ENCODE measurements at regions not wholly inside any gene's neighbourhood (a gene's known extent, or its start where the extent isn't known, plus 50 kb on each side); places are given as distances from the start of the nearest gene placed in this dataset.
A peak's percentile ranks its signal among the peaks of the same experiment; 100 is the strongest.

GRCh38 chr9:91161465-91162300, 200.0 kb downstream of the AUH start:
- peaks cover 7% of the 10 kb centered on the region for H3K27me3 Mint-ChIP-seq (ENCODE audit: insufficient read depth, low read depth, poor library complexity)
- Histone ChIP-seq H3F3A (replicated peaks; ENCODE audit: low read depth) (no peaks in the 10 kb centered on the region), H3K27me3 (ENCODE audit: insufficient read depth) (no peaks in the 10 kb centered on the region), H3K4me1 (ENCODE audit: insufficient read depth) (peaks cover 7% of the 10 kb centered on the region; the same call in 1 of the 2 replicates), H3K9me2 (ENCODE audit: insufficient read depth) (no peaks in the 10 kb centered on the region), H3K27ac (ENCODE audit: low read depth) (no peak overlapping the region), H4K20me1 (replicated peaks; ENCODE audit: insufficient read depth) (no peaks in the 10 kb centered on the region), H3K4me3 (no peak overlapping the region), H3K4me2 (no peak overlapping the region), H3K79me2 (replicated peaks; ENCODE audit: insufficient read depth) (no peaks in the 10 kb centered on the region), H3K36me3 (ENCODE audit: insufficient read depth) (no peaks in the 10 kb centered on the region), H2AFZ (no peak overlapping the region)
- TF ChIP-seq STAT1 (IDR thresholded peaks at IDR 0.05; ENCODE audit: unreplicated experiment) (no peak), EZH2phosphoT487 (IDR thresholded peaks at IDR 0.05; ENCODE audit: unreplicated experiment) (no peak)
- TF ChIP-seq, protein P1, sequence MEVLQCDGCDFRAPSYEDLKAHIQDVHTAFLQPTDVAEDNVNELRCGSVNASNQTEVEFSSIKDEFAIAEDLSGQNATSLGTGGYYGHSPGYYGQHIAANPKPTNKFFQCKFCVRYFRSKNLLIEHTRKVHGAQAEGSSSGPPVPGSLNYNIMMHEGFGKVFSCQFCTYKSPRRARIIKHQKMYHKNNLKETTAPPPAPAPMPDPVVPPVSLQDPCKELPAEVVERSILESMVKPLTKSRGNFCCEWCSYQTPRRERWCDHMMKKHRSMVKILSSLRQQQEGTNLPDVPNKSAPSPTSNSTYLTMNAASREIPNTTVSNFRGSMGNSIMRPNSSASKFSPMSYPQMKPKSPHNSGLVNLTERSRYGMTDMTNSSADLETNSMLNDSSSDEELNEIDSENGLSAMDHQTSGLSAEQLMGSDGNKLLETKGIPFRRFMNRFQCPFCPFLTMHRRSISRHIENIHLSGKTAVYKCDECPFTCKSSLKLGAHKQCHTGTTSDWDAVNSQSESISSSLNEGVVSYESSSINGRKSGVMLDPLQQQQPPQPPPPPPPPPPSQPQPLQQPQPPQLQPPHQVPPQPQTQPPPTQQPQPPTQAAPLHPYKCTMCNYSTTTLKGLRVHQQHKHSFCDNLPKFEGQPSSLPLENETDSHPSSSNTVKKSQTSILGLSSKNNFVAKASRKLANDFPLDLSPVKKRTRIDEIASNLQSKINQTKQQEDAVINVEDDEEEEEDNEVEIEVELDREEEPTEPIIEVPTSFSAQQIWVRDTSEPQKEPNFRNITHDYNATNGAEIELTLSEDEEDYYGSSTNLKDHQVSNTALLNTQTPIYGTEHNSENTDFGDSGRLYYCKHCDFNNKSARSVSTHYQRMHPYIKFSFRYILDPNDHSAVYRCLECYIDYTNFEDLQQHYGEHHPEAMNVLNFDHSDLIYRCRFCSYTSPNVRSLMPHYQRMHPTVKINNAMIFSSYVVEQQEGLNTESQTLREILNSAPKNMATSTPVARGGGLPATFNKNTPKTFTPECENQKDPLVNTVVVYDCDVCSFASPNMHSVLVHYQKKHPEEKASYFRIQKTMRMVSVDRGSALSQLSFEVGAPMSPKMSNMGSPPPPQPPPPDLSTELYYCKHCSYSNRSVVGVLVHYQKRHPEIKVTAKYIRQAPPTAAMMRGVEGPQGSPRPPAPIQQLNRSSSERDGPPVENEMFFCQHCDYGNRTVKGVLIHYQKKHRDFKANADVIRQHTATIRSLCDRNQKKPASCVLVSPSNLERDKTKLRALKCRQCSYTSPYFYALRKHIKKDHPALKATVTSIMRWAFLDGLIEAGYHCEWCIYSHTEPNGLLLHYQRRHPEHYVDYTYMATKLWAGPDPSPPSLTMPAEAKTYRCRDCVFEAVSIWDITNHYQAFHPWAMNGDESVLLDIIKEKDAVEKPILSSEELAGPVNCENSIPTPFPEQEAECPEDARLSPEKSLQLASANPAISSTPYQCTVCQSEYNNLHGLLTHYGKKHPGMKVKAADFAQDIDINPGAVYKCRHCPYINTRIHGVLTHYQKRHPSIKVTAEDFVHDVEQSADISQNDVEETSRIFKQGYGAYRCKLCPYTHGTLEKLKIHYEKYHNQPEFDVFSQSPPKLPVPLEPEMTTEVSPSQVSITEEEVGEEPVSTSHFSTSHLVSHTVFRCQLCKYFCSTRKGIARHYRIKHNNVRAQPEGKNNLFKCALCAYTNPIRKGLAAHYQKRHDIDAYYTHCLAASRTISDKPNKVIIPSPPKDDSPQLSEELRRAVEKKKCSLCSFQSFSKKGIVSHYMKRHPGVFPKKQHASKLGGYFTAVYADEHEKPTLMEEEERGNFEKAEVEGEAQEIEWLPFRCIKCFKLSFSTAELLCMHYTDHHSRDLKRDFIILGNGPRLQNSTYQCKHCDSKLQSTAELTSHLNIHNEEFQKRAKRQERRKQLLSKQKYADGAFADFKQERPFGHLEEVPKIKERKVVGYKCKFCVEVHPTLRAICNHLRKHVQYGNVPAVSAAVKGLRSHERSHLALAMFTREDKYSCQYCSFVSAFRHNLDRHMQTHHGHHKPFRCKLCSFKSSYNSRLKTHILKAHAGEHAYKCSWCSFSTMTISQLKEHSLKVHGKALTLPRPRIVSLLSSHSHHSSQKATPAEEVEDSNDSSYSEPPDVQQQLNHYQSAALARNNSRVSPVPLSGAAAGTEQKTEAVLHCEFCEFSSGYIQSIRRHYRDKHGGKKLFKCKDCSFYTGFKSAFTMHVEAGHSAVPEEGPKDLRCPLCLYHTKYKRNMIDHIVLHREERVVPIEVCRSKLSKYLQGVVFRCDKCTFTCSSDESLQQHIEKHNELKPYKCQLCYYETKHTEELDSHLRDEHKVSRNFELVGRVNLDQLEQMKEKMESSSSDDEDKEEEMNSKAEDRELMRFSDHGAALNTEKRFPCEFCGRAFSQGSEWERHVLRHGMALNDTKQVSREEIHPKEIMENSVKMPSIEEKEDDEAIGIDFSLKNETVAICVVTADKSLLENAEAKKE (CRISPR knock-in tag; IDR thresholded peaks at IDR 0.05): no peak
- H3K4me1 Mint-ChIP-seq: peaks cover 24% of the 10 kb centered on the region
- DNase-seq (ENCODE audit: low spot score) (no peak), ATAC-seq (no peak)
- H3K36me3 Mint-ChIP-seq (ENCODE audit: low read depth): no peaks in the 10 kb centered on the region
- no peak overlapping the region; the same call in 2 of the 3 replicates for H3K4me3 Mint-ChIP-seq
- H3K27ac Mint-ChIP-seq: no peak overlapping the region
- no peaks in the 10 kb centered on the region for H3K9me3 Mint-ChIP-seq

GRCh38 chr9:91162311-91162710, 199.4 kb downstream of the AUH start:
- H3K4me1 Mint-ChIP-seq: peaks cover 30% of the 10 kb centered on the region
- ATAC-seq: no peak
- no peak for TF ChIP-seq ZNF114 (CRISPR knock-in tag; IDR thresholded peaks at IDR 0.05)
- no peak for TF ChIP-seq EZH2phosphoT487 (IDR thresholded peaks at IDR 0.05; ENCODE audit: unreplicated experiment)
- no peak for TF ChIP-seq NANOG (IDR thresholded peaks at IDR 0.05; ENCODE audit: borderline replicate concordance)
- TF ChIP-seq, protein P2, sequence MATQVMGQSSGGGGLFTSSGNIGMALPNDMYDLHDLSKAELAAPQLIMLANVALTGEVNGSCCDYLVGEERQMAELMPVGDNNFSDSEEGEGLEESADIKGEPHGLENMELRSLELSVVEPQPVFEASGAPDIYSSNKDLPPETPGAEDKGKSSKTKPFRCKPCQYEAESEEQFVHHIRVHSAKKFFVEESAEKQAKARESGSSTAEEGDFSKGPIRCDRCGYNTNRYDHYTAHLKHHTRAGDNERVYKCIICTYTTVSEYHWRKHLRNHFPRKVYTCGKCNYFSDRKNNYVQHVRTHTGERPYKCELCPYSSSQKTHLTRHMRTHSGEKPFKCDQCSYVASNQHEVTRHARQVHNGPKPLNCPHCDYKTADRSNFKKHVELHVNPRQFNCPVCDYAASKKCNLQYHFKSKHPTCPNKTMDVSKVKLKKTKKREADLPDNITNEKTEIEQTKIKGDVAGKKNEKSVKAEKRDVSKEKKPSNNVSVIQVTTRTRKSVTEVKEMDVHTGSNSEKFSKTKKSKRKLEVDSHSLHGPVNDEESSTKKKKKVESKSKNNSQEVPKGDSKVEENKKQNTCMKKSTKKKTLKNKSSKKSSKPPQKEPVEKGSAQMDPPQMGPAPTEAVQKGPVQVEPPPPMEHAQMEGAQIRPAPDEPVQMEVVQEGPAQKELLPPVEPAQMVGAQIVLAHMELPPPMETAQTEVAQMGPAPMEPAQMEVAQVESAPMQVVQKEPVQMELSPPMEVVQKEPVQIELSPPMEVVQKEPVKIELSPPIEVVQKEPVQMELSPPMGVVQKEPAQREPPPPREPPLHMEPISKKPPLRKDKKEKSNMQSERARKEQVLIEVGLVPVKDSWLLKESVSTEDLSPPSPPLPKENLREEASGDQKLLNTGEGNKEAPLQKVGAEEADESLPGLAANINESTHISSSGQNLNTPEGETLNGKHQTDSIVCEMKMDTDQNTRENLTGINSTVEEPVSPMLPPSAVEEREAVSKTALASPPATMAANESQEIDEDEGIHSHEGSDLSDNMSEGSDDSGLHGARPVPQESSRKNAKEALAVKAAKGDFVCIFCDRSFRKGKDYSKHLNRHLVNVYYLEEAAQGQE (IDR thresholded peaks at IDR 0.05; ENCODE audit: unreplicated experiment): no peak
- no peak for TF ChIP-seq EZH2 (IDR thresholded peaks at IDR 0.05; ENCODE audit: low read depth, unreplicated experiment)
- no peak for TF ChIP-seq POLR2AphosphoS5 (IDR thresholded peaks at IDR 0.05; ENCODE audit: low read depth)
- TF ChIP-seq ZNF331 (CRISPR knock-in tag; IDR thresholded peaks at IDR 0.05; ENCODE audit: low read depth): no peak
- TF ChIP-seq STAT1 (IDR thresholded peaks at IDR 0.05; ENCODE audit: unreplicated experiment): no peak
- TF ChIP-seq, protein P3, sequence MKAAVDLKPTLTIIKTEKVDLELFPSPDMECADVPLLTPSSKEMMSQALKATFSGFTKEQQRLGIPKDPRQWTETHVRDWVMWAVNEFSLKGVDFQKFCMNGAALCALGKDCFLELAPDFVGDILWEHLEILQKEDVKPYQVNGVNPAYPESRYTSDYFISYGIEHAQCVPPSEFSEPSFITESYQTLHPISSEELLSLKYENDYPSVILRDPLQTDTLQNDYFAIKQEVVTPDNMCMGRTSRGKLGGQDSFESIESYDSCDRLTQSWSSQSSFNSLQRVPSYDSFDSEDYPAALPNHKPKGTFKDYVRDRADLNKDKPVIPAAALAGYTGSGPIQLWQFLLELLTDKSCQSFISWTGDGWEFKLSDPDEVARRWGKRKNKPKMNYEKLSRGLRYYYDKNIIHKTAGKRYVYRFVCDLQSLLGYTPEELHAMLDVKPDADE (IDR thresholded peaks at IDR 0.05): no peak

More at GRCh38 chr9:91162311-91162710, 199.4 kb downstream of the AUH start:
- Histone ChIP-seq H3K4me2 (no peak overlapping the region), H3F3A (replicated peaks; ENCODE audit: low read depth) (no peaks in the 10 kb centered on the region), H3K9me2 (ENCODE audit: insufficient read depth) (no peaks in the 10 kb centered on the region), H2AFZ (no peak overlapping the region), H3K4me1 (ENCODE audit: insufficient read depth) (peaks cover 7% of the 10 kb centered on the region; the same call in 1 of the 2 replicates), H3K79me2 (replicated peaks; ENCODE audit: insufficient read depth) (no peaks in the 10 kb centered on the region), H3K27me3 (ENCODE audit: insufficient read depth) (no peaks in the 10 kb centered on the region), H4K20me1 (replicated peaks; ENCODE audit: insufficient read depth) (no peaks in the 10 kb centered on the region), H3K27ac (ENCODE audit: low read depth) (no peak overlapping the region), H3K36me3 (ENCODE audit: insufficient read depth) (no peaks in the 10 kb centered on the region), H3K4me3 (no peak overlapping the region)
- no peak overlapping the region; the same call in 2 of the 3 replicates for H3K4me3 Mint-ChIP-seq
- 0 out of 2 replicates have a peak overlapping the region, but pooled peaks have one; percentile 9 for H3K27ac Mint-ChIP-seq
- no peaks in the 10 kb centered on the region for H3K36me3 Mint-ChIP-seq (ENCODE audit: low read depth)
- no peak for DNase-seq (ENCODE audit: low spot score)
- H3K27me3 Mint-ChIP-seq (ENCODE audit: insufficient read depth, low read depth, poor library complexity): peaks cover 7% of the 10 kb centered on the region
- H3K9me3 Mint-ChIP-seq: no peaks in the 10 kb centered on the region
